ENCODE measurements at regions not wholly inside any gene's neighbourhood (a gene's known extent, or its start where the extent isn't known, plus 50 kb on each side); places are given as distances from the start of the nearest gene placed in this dataset.

DNA sequence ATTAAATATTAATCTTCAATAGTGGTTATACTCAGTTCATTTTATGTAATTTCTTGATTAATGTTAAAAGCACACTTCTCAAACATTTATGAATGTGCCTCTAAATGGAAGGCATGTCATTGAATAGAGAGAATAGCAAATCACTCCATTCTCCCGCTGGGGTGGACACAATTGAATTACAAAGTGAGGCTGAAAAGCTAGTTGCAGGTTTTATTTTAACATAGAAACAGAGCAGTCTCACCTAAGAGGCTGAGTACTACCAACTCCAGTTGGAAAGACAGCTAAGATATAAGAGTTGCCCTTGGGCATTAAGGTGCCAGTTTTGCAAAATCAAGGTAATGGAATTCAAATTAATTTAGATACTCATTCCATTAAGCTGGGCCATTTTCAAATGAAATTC lies 147.2 kb downstream of the PCSK1 start:
- TF ChIP-seq, protein P1, sequence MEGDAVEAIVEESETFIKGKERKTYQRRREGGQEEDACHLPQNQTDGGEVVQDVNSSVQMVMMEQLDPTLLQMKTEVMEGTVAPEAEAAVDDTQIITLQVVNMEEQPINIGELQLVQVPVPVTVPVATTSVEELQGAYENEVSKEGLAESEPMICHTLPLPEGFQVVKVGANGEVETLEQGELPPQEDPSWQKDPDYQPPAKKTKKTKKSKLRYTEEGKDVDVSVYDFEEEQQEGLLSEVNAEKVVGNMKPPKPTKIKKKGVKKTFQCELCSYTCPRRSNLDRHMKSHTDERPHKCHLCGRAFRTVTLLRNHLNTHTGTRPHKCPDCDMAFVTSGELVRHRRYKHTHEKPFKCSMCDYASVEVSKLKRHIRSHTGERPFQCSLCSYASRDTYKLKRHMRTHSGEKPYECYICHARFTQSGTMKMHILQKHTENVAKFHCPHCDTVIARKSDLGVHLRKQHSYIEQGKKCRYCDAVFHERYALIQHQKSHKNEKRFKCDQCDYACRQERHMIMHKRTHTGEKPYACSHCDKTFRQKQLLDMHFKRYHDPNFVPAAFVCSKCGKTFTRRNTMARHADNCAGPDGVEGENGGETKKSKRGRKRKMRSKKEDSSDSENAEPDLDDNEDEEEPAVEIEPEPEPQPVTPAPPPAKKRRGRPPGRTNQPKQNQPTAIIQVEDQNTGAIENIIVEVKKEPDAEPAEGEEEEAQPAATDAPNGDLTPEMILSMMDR (IDR thresholded peaks at IDR 0.05; ENCODE audit: insufficient read depth, low read depth, low read length) = no peak

DNA sequence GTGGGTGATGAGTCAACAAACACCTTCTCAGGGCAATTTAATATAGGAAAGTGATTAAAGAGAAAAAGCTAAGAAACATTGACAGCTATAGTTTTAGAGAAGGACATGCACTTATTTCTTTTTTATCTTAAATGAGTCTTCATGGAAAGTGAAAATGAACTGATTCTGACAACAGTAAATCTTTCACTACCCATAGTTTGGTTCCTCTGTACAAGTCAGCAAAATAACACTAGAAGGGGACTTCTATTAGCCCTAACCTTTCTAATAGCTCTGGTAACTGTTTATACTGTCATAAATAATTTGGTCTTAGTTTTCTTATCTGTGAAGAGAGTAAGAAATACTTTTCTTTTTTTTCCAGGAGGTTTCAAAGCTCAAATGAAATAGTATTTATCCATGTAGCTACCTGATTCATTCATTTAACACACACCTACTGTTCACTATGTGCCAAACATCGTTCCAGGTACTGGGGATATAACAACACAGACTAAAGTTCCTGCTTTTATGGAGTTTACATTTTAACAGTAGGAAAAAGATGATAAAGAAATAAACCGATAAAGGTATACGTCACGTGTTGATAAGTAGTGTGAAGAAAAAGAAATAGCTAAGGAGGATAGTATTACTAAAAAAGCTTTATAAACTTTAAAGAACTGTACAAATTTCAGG lies 148.2 kb downstream of the PCSK1 start:
- TF ChIP-seq, protein P1 (IDR thresholded peaks at IDR 0.05; ENCODE audit: insufficient read depth, low read depth, low read length) = no peak
- DNase-seq (ENCODE audit: low read depth) = no peak
- no peak overlapping the region for H3K4me3 ChIP-seq (ENCODE audit: low read depth, low read length)

More for the DNA sequence above, 147.2 kb downstream of the PCSK1 start:
- no peak overlapping the region for H3K4me3 ChIP-seq (ENCODE audit: low read depth, low read length)
- no peak for DNase-seq (ENCODE audit: low read depth)

DNA sequence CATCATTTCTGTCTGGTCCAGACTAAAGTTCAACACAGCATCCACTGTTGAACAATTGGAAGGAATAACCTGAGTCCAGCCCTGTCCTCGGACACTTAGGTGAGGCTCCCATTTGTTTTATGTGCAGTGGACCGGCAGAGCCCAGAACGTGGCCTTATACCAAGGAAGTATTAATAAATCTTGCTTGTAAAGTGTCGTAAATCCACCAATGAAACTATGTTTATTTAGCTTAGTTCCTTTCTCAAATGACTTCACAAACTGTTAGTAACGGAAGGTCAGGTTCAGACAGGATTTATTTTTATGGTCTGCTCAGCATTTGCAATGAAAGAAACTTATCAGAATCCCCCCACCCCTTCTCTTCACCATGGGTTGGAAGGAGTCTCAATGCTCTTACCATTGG lies 149.5 kb downstream of the PCSK1 start:
- TF ChIP-seq, protein P1 (IDR thresholded peaks at IDR 0.05; ENCODE audit: insufficient read depth, low read depth, low read length) = no peak
- peak; percentile 45 for DNase-seq (ENCODE audit: low read depth)
- no peak overlapping the region for H3K4me3 ChIP-seq (ENCODE audit: low read depth, low read length)

DNA sequence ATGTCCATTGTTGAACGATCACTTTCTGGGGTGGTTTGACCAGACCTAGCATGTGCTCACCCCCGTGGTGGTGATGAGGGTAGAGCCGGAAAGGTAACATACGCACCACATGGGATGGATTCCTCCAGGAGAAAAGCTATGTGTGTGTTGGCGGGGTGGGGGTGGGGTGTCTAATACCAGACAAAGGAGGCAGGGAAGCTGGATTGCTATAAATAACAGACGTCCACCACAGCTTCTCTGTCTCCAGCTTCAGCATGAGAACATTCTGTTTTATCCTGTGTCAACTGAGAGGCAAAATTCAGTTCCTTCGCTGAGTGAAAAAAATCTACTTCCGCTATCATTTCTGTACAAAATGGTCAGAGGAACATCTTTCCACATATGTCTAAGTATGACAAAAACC lies 151.0 kb downstream of the PCSK1 start:
- H3K4me3 ChIP-seq (ENCODE audit: low read depth, low read length) = no peak overlapping the region
- DNase-seq (ENCODE audit: low read depth) = no peak
- TF ChIP-seq, protein P1 (IDR thresholded peaks at IDR 0.05; ENCODE audit: insufficient read depth, low read depth, low read length) = no peak

DNA sequence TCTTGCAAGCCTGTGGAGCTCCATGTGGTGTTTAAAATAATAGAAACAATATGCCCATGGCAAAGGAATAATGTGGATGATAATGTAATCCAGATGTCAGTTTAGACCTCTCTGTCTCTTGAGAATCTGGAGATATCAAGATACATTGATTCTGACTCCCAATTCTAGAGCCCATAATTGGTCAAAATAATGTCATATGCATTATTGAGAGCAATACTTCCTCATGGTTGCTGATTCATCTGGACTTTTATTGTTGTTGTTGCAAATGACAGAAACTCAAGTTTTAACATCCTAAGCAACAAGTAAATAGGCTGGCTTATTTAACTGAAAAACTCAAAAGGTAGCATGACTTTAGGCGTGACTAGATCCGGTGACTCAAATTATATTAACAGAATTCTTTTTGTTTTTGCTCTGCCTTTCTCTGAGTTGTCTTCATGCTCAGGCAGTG lies 152.1 kb downstream of the PCSK1 start:
- no peak overlapping the region for H3K4me3 ChIP-seq (ENCODE audit: low read depth, low read length)
- DNase-seq (ENCODE audit: low read depth) = peak; percentile 27
- TF ChIP-seq, protein P1 (IDR thresholded peaks at IDR 0.05; ENCODE audit: insufficient read depth, low read depth, low read length) = no peak

DNA sequence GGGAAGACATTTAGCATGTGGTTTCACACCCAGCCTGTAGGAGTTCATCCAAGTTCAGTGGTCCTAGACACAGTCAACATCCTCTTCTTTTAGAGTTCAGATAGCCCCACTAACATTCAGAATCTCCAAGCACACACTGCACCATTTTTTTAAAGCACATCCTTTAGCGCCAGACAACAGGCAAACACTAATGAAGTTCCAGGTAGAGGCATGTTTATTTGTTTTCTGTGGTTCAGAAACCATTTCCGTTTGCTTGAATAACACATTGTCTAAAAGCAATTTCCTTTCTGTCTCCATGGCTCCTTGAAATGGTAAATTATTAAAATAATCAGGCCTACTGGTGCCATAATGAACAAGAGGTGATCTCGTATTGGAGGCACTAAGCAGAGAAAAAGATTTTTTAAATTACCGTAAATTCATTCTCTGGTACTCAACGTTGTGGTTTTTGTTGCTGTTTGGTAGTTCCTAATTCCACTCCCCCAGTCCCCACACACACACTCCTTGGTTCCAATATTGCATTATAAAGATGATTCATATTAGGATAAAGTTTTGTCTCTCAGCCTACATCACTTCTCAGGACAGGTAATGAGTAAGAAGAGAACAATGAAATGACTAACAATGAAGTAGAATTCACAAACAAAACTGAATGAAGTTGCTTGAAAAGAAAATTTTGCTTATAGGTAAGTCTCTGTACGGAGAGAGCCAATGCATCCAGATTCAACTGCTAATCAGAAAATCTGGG lies 153.1 kb downstream of the PCSK1 start:
- TF ChIP-seq, protein P1 (IDR thresholded peaks at IDR 0.05; ENCODE audit: insufficient read depth, low read depth, low read length) = no peak
- H3K4me3 ChIP-seq (ENCODE audit: low read depth, low read length) = no peak overlapping the region
- DNase-seq (ENCODE audit: low read depth) = no peak

Data from fibroblast of villous mesenchyme (primary cell).